ENCODE measurements at regions not wholly inside any gene's neighbourhood (a gene's known extent, or its start where the extent isn't known, plus 50 kb on each side); places are given as distances from the start of the nearest gene placed in this dataset.

DNA sequence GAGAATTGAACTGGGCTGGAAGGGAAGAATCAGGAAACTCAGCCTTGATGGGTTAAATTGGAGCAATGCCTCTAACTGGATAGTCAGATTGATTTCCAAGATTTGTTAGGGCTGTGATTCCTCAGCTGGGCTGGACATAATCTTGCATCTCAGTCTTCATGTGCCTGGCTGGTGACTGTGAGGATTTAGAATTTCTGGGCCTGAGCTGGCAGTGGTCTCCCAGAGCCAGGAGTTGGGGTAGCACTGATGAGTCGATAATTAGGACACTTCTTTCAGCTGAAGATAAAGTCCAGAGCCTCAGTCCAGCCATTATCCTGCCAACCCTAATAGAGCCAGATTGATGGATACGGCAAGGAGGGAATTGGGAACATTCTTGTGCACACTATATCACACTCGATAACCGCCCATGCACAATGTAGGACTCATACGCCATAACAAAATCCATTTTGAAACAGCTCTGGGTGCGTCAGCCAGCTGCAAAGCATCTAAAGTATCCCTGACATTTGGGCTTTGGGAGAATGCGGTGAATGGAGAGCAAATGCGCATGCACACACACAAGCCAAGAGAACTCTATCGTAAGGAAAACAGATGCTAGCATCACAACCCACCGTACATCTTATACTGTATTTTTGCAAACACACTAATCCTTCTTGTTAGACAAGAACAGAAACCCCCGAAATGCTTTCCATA is 405.1 kb upstream of the KLF4 start:
- TF ChIP-seq, protein P1, sequence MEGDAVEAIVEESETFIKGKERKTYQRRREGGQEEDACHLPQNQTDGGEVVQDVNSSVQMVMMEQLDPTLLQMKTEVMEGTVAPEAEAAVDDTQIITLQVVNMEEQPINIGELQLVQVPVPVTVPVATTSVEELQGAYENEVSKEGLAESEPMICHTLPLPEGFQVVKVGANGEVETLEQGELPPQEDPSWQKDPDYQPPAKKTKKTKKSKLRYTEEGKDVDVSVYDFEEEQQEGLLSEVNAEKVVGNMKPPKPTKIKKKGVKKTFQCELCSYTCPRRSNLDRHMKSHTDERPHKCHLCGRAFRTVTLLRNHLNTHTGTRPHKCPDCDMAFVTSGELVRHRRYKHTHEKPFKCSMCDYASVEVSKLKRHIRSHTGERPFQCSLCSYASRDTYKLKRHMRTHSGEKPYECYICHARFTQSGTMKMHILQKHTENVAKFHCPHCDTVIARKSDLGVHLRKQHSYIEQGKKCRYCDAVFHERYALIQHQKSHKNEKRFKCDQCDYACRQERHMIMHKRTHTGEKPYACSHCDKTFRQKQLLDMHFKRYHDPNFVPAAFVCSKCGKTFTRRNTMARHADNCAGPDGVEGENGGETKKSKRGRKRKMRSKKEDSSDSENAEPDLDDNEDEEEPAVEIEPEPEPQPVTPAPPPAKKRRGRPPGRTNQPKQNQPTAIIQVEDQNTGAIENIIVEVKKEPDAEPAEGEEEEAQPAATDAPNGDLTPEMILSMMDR (conservative IDR thresholded peaks at IDR 0.05 in 1 of 2, IDR thresholded peaks at IDR 0.05 in 1 of 2; ENCODE audit: extremely low read depth in 1 of 2, insufficient read depth in 1 of 2, low read depth in 1 of 2, low read length in 2 of 2) = no peak
- no peak for TF ChIP-seq EZH2 (IDR thresholded peaks at IDR 0.05; ENCODE audit: borderline replicate concordance, low read length)
